Activated T-helper 1 cell treated with anti-CD3 and anti-CD28 coated beads, Interleukin-12 subunit alpha, Interleukin-12 subunit beta, Interleukin-2, Interleukin-4 antibody, amounts not matched to agents 30 ng/mL and 10 ng/mL and 1 ng/mL, durations not matched to agents 14 hours and 24 hours and 36 hours (primary cell): ENCODE measurements at regions not wholly inside any gene's neighbourhood (a gene's known extent, or its start where the extent isn't known, plus 50 kb on each side); places are given as distances from the start of the nearest gene placed in this dataset.

Experiments used
- DNase-seq: peaks from one replicate; pipeline ENCODE4 v3.0.0; 2021; ENCODE audit warnings: low spot score
- H3K27ac Mint-ChIP-seq: one replicate; pipeline ENCODE4 v1.8.0; 2021; ENCODE audit warnings: mild to moderate bottlenecking, mixed read lengths
- H3K27me3 Mint-ChIP-seq: one replicate; pipeline ENCODE4 v1.8.0; 2022; ENCODE audit warnings: mild to moderate bottlenecking, moderate library complexity, mixed read lengths; ENCODE audit not compliant: insufficient read depth
- H3K36me3 Mint-ChIP-seq: one replicate; pipeline ENCODE4 v1.8.0; 2021; ENCODE audit warnings: low read depth, mixed read lengths
- H3K4me1 Mint-ChIP-seq: one replicate; pipeline ENCODE4 v1.8.0; 2021; ENCODE audit warnings: low read depth, mixed read lengths
- H3K4me3 Mint-ChIP-seq: one replicate; pipeline ENCODE4 v1.8.0; 2021; ENCODE audit warnings: mild to moderate bottlenecking, moderate library complexity, mixed read lengths
- H3K9me3 Mint-ChIP-seq: one replicate; pipeline ENCODE4 v1.8.0; 2021; ENCODE audit warnings: mixed read lengths
- intact Hi-C: fragments of 100-400 bp; cut with micrococcal nuclease; formaldehyde crosslinking; loops from one replicate; pipeline ENCODE4 v1.15.1; 2024

DNA sequence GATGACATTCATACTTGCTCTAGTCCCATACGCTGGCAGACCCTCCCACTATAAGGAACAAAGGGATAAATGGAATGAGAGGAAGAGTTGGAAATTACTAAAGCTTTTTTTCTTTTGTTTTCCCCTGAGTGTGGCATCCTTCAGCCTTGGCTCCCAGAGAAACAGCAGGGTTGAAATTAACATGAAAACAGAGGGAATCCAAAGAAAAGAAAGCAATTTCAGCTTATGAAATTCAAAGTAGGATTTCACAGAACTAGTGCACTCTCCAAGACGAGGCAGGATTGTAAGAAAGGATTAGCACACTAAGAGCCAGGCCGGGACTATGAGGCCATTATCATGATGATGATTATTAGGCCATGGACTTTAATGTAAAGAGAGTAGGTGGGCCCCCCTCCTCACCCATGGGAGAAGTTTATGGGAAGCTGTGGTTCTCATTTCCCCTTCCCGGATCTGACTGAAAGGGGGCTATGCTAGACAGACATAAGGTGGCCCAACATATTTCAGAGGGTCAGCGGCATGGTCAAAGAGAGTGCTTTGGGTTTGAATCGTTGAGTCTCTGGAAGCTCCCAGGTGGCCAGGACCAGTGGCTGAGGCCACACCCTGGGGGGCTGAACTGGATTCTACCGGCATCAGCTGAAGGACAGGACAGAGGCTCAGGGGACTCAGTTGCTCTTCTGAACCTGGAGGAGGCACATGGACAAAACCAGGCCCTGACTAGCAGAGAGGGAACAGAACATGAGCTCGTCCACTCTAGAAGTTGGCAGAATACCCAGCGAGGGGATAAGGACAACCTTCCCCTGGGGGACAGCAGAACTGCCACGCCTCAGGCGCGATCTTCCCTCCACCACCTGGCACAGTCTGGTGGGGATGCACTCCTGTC is 100.1 kb upstream of the ARL4C start:
- no peaks in the 10 kb centered on the region for H3K36me3 Mint-ChIP-seq
- DNase-seq: no peak
- no peak overlapping the region for H3K27ac Mint-ChIP-seq
- H3K9me3 Mint-ChIP-seq: no peaks in the 10 kb centered on the region
- H3K4me3 Mint-ChIP-seq: no peak overlapping the region
- peaks cover 3% of the 10 kb centered on the region for H3K27me3 Mint-ChIP-seq
- no peaks in the 10 kb centered on the region for H3K4me1 Mint-ChIP-seq
- intact Hi-C loops: no loop called here

DNA sequence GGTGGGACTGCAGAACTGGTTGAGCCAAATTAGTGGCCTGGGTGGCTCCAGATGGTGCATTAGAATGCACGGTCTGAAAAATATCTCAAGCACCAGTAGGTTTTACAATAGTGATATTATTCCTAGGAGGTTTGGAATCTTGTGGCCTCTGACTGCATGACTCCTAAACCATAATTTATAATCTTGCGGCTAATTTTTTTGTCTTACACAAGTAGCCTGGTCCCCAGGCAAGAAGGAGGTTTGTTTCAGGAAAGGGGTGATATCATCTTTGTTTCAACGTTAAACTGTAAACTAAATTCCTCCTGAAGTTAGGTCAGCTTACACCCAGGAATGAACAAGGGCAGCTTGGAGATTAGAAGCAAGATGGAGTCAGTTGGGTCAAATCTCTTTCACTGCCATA is 98.9 kb upstream of the ARL4C start:
- Mint-ChIP-seq H3K27me3 (peaks cover 3% of the 10 kb centered on the region), H3K27ac (no peak overlapping the region), H3K4me3 (no peak overlapping the region), H3K4me1 (no peaks in the 10 kb centered on the region), H3K9me3 (no peaks in the 10 kb centered on the region), H3K36me3 (no peaks in the 10 kb centered on the region)
- no peak for DNase-seq
- intact Hi-C loops: no loop called here

DNA sequence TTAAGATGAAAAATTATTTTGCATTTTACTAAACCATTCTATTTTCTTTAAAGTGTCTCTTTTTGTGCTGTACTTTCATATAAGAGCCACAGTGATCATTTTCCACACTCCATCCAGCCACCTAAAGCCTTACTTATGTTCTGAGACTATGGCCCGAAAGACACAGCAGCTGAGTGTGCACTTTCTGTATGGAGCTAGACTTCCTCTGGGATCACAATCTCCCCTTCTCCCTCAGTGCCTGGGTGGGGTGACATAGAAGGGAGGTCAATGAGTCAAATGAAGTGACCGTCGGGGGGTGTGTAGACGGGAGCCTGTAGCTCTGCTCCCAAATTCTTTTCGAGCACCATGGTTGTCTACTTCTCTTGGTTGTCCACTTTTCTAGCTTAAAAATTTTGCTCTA is 97.8 kb upstream of the ARL4C start:
- no peaks in the 10 kb centered on the region for H3K4me1 Mint-ChIP-seq
- H3K4me3 Mint-ChIP-seq: no peak overlapping the region
- H3K27me3 Mint-ChIP-seq: no peaks in the 10 kb centered on the region
- no peak for DNase-seq
- H3K9me3 Mint-ChIP-seq: no peaks in the 10 kb centered on the region
- H3K36me3 Mint-ChIP-seq: no peaks in the 10 kb centered on the region
- H3K27ac Mint-ChIP-seq: no peak overlapping the region
- intact Hi-C loops: no loop called here

DNA sequence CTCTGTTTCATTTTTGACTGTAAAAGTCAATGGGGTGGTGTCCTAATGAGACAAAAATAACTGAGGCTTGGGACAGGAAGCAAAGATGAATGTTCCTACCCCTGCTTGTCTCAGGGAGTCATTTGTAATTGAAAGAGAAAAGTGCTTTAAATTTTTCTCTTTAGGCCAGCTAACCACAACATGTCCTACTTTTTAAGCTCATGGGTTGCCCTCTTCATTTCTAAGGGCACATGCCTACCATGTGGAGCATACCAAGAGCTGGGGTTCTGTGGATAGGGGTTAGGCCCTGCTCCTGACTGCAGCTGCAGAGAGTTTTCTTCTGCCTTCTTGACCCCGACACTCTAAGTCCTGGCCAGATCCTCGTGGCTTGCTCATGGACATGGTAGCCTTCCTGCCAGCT is 96.8 kb upstream of the ARL4C start:
- Mint-ChIP-seq H3K4me3 (no peak overlapping the region), H3K27ac (no peak overlapping the region), H3K27me3 (no peaks in the 10 kb centered on the region), H3K4me1 (no peaks in the 10 kb centered on the region), H3K9me3 (no peaks in the 10 kb centered on the region), H3K36me3 (no peaks in the 10 kb centered on the region)
- intact Hi-C loops: no loop called here
- DNase-seq: no peak

DNA sequence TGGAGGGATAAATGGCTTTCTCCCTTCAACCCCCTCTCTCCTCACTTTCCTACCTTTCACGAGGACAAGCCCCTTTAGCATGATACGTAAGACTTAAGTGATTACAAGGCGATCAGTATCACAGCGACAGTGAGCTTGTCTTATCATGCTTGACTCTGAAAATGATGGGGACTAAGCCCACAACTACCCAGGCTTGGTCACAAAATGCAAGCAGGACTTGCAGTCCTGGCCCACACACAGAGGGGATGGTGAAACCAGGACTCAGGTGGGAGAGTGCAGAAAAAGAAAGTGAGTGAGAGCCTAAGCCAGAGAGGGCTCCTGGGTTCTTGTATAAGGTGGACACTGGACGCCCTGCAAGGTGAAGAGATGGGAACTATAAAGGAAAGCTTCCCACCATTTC is 95.7 kb upstream of the ARL4C start:
- intact Hi-C loops: no loop called here
- no peak for DNase-seq
- Mint-ChIP-seq H3K9me3 (no peaks in the 10 kb centered on the region), H3K27ac (no peak overlapping the region), H3K4me3 (no peak overlapping the region), H3K27me3 (no peaks in the 10 kb centered on the region), H3K36me3 (no peaks in the 10 kb centered on the region), H3K4me1 (no peaks in the 10 kb centered on the region)

DNA sequence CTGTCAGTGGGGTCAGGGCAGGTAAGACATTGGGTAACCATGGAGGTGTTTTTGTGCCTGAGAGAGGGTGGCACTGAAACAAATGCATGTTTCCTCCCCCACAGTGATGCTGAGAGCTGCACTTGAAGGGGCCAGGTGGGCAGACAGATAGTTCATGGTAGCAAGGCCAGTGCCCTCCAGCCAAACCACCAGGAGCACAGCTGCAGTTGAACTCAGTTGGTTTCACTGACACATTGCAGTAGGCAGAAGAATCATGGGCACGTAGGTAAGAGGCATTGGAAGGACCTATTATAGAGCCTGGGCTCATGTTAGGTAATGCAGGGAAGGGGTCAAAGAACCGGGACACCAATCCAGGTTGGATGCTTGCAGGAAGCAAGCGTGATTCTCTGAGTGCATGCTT is 93.2 kb upstream of the ARL4C start:
- intact Hi-C loops: no loop called here
- peaks cover 4% of the 10 kb centered on the region for H3K27me3 Mint-ChIP-seq
- no peak overlapping the region for H3K27ac Mint-ChIP-seq
- no peak for DNase-seq
- H3K4me3 Mint-ChIP-seq: no peak overlapping the region
- no peaks in the 10 kb centered on the region for H3K4me1 Mint-ChIP-seq
- no peaks in the 10 kb centered on the region for H3K9me3 Mint-ChIP-seq
- H3K36me3 Mint-ChIP-seq: no peaks in the 10 kb centered on the region

DNA sequence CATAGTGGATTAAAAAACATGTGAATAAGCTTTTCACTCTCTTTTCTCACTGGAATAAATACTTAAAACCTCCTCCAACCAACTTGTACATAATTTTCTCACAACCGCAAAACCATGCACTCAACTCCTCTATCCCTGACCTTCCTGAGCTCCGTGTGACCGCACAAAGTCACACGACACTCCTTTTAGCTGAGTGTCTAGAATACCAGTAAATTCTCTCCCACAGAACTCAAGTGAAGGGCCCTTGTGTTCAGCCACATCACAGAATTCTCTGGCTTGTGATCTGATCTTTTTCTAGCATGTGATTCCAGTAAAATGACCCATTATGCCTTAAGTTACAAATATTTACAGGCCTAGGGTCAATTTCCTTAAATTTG is 91.2 kb upstream of the ARL4C start:
- no peak for DNase-seq
- intact Hi-C loops: no loop called here
- Mint-ChIP-seq H3K9me3 (no peaks in the 10 kb centered on the region), H3K36me3 (no peaks in the 10 kb centered on the region), H3K4me1 (no peaks in the 10 kb centered on the region), H3K4me3 (no peak overlapping the region), H3K27ac (no peak overlapping the region), H3K27me3 (peaks cover 4% of the 10 kb centered on the region)

DNA sequence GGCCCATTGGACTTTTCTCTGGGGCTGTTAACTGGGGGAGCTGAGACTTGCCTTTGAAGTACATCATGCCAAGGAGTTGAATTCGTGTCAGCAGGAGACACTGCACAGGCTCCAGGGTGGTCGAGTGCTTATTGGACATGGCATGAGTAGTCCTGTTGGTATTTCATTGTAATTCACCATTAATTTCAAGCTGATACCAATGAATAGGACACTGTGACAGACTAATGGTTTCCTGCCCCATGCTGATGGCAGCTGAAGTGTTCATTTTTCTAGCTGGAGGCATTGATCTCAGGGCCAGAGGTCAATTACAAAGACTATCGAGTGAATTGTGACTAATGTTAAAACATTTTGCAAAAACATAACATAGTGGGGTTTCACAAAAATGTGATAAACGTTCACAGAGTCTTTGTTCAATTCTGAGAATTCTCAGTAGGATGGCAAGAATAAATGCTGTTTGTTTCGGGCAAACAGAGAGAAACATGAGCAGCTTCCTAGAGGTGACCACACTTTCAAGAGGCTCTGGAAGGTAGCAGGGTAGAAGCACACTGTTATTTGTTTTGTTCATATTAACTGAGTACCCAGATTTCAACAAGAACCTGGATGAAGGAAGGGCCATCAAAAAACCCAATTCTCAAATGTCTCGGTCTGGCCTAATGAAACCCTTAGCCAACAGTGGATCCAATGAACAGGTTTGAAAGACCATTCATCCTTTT is 90.6 kb upstream of the ARL4C start:
- no peak overlapping the region for H3K27ac Mint-ChIP-seq
- no peak for DNase-seq
- no peaks in the 10 kb centered on the region for H3K36me3 Mint-ChIP-seq
- H3K9me3 Mint-ChIP-seq: no peaks in the 10 kb centered on the region
- no peaks in the 10 kb centered on the region for H3K4me1 Mint-ChIP-seq
- H3K4me3 Mint-ChIP-seq: no peak overlapping the region
- intact Hi-C loops: no loop called here
- H3K27me3 Mint-ChIP-seq: peaks cover 4% of the 10 kb centered on the region

DNA sequence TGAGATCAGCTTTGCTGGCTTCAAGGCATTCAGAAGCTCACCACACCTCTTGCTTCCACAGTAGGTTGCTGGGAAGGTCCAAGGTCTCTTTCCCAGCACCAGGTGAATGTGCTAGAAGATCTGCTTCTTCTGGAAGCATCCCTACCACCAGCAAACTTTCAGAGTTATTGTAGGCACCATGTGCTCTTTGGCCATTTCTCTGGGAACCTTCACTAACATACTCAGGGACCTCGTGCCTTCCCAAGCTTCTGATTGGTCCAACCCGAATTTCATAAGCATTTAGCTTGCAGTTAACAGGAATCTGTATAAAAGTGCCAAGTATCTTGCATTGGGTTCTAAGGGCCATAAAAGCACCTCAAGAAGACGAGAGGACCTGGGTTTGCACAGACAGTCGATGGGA is 86.5 kb upstream of the ARL4C start:
- Mint-ChIP-seq H3K9me3 (no peaks in the 10 kb centered on the region), H3K27ac (no peak overlapping the region), H3K27me3 (peaks cover 4% of the 10 kb centered on the region), H3K4me1 (no peaks in the 10 kb centered on the region), H3K36me3 (no peaks in the 10 kb centered on the region), H3K4me3 (no peak overlapping the region)
- no peak for DNase-seq
- intact Hi-C loops: no loop called here

DNA sequence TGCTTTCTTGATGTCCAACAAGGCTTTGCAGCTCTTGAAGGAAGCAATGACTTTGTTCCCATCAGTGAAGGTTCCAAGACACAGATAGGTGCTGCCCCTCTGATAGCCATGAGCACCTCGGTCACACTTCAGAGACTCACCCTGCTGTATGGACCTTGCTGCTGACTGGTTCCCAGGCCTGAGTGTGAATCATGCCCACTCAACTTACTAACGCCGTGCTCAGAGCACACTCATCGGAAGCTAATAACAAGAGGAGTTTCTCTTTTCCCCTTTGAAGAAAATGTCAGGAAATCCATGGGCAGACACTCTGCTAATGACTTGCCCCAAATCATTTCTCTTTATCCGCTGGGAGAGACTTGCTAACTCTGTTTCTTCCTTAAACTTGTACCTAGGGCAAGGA is 83.8 kb upstream of the ARL4C start:
- intact Hi-C loops: no loop called here
- peaks cover 4% of the 10 kb centered on the region for H3K27me3 Mint-ChIP-seq
- no peaks in the 10 kb centered on the region for H3K4me1 Mint-ChIP-seq
- no peaks in the 10 kb centered on the region for H3K36me3 Mint-ChIP-seq
- H3K27ac Mint-ChIP-seq: no peak overlapping the region
- H3K4me3 Mint-ChIP-seq: no peak overlapping the region
- DNase-seq: no peak
- H3K9me3 Mint-ChIP-seq: no peaks in the 10 kb centered on the region

DNA sequence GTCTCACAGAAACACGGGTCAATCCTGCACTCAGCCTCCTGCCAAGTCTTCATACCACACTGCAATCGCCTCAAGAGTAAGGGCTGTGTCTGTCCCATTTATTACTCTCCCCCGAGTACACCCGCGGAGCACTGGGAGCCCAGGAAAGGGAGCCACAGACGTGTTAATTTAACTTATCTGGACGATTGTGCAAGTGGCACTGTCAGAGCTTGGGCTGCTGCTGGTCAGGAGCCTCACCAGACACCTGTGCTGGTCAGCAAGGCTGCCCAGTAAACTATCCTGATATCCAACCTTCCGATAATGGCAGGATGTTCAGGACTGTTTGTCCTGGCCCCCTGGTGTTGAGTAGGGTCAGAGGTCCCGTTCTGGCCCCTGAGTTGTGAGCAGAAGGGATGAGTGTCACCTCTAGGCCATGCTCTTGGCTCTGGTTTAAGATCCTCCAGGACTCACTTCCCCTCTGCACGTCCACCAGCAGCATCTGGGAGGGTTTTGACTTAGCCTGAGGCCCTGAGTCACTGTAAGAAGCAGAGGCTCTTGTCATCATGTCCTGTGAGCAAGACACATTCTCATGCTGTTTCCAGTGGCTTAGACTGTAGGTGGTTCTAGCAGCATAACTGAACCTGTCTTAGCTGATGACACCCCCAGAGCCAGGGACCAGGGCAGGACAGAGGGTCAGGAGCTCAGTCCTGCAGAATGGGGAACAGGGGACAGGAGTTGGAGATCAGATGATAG is 82.5 kb upstream of the ARL4C start:
- peaks cover 2% of the 10 kb centered on the region for H3K27me3 Mint-ChIP-seq
- H3K4me3 Mint-ChIP-seq: no peak overlapping the region
- no peaks in the 10 kb centered on the region for H3K4me1 Mint-ChIP-seq
- intact Hi-C loops: no loop called here
- H3K27ac Mint-ChIP-seq: no peak overlapping the region
- H3K9me3 Mint-ChIP-seq: no peaks in the 10 kb centered on the region
- H3K36me3 Mint-ChIP-seq: no peaks in the 10 kb centered on the region
- DNase-seq: no peak

DNA sequence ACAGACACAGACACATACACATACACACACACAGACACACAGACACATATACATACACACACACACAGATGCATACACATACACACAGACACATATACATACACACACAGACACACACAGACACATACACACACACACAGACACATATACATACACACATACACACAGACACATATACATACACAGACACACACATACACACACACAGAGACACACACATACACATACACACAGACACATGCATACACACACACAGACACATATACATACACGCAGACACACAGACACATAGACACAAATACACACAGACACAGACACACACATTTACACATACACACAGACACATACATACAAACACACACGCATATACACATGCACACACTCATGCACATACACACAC is 81.5 kb upstream of the ARL4C start:
- no peaks in the 10 kb centered on the region for H3K9me3 Mint-ChIP-seq

DNA sequence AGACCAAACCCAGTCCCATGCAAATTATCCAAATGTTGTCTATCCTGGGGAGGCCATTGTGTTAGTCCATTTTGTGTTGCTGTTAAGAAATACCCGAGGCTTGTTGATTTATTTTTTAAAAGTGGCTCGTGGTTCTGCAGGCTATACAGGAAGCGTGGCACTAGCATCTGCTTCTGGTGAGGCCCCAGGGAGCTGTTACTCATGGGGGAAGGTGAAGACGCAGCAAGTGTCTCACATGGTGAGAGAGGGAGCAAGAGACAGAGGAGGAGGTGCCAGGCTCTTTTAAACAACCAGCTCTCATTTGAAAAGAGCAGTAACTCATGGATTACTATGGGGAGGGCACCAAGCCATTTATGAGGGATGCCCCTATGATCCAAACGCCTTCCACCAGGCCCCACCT is 80.3 kb upstream of the ARL4C start:
- no peaks in the 10 kb centered on the region for H3K4me1 Mint-ChIP-seq
- no peaks in the 10 kb centered on the region for H3K36me3 Mint-ChIP-seq
- H3K27ac Mint-ChIP-seq: no peak overlapping the region
- intact Hi-C loops: no loop called here
- H3K9me3 Mint-ChIP-seq: no peaks in the 10 kb centered on the region
- no peak for DNase-seq
- peaks cover 4% of the 10 kb centered on the region for H3K27me3 Mint-ChIP-seq
- no peak overlapping the region for H3K4me3 Mint-ChIP-seq

More for the DNA sequence above, 81.5 kb upstream of the ARL4C start:
- Mint-ChIP-seq H3K27ac (no peak overlapping the region), H3K4me1 (no peaks in the 10 kb centered on the region), H3K36me3 (no peaks in the 10 kb centered on the region), H3K27me3 (peaks cover 4% of the 10 kb centered on the region), H3K4me3 (no peak overlapping the region)
- DNase-seq: no peak
- intact Hi-C loops: no loop called here
